ENCODE measurements at regions not wholly inside any gene's neighbourhood (a gene's known extent, or its start where the extent isn't known, plus 50 kb on each side); places are given as distances from the start of the nearest gene placed in this dataset.

- H3K4me1 ChIP-seq (ENCODE audit: control insufficient read depth in 1 of 2, insufficient read depth in 2 of 2, low read length in 2 of 2), result no peaks in the 10 kb centered on the region
- no peak overlapping the region for H3K27ac ChIP-seq (ENCODE audit: low read depth in 1 of 2, low read length in 2 of 2)
- H3K9me3 ChIP-seq (replicated peaks in 1 of 2; ENCODE audit: control insufficient read depth in 1 of 2, insufficient read depth in 1 of 2, low read length in 2 of 2), result no peaks in the 10 kb centered on the region
- H3K27me3 Mint-ChIP-seq (ENCODE audit: low read depth in 3 of 3), result peaks cover 0 to 3% (median 0%) of the 10 kb centered on the region in 3 donors
- TF ChIP-seq CTCF (IDR thresholded peaks at IDR 0.05), result no peak
- H4K20me1 ChIP-seq (ENCODE audit: insufficient read depth, low read length), result no peaks in the 10 kb centered on the region
- no peaks in the 10 kb centered on the region for H3K79me2 ChIP-seq (ENCODE audit: insufficient read depth, low read length)
- H3K27ac Mint-ChIP-seq, result no peak overlapping the region
- H3K4me1 Mint-ChIP-seq, result no peaks in the 10 kb centered on the region
- H3K36me3 Mint-ChIP-seq, result no peaks in the 10 kb centered on the region
- no peak for DNase-seq
- 0% methylated on average over 1 of the region's 2 CpGs for WGBS (ENCODE audit: insufficient coverage)
- H3K4me3 Mint-ChIP-seq, result no peak overlapping the region
- no peaks in the 10 kb centered on the region for H3K27me3 ChIP-seq (ENCODE audit: control insufficient read depth in 2 of 2, insufficient read depth in 2 of 2, low read length in 2 of 2)
- H2AFZ ChIP-seq (ENCODE audit: insufficient read depth, low read depth, low read length, poor library complexity, severe bottlenecking), result no peak overlapping the region
- H3K9me3 Mint-ChIP-seq, result peaks cover 0 to 6% (median 0%) of the 10 kb centered on the region in 7 donors
- no peak overlapping the region for H3K4me2 ChIP-seq (replicated peaks; ENCODE audit: extremely low read depth, low read length, poor library complexity, severe bottlenecking)
- H3K36me3 ChIP-seq (replicated peaks in 1 of 2; ENCODE audit: control insufficient read depth in 1 of 2, insufficient read depth in 2 of 2, low read length in 2 of 2), result no peaks in the 10 kb centered on the region
- H3K4me3 ChIP-seq (replicated peaks in 1 of 3; ENCODE audit: low read depth in 2 of 3, low read length in 3 of 3), result no peak overlapping the region
- intact Hi-C loops (cut with micrococcal nuclease), result no loop called here
- H3K9ac ChIP-seq (ENCODE audit: insufficient read depth, low read length, poor library complexity, severe bottlenecking), result no peak overlapping the region
Observed at GRCh38 chr4:181608181-181608580, 635.0 kb upstream of the TENM3 start.

DNA sequence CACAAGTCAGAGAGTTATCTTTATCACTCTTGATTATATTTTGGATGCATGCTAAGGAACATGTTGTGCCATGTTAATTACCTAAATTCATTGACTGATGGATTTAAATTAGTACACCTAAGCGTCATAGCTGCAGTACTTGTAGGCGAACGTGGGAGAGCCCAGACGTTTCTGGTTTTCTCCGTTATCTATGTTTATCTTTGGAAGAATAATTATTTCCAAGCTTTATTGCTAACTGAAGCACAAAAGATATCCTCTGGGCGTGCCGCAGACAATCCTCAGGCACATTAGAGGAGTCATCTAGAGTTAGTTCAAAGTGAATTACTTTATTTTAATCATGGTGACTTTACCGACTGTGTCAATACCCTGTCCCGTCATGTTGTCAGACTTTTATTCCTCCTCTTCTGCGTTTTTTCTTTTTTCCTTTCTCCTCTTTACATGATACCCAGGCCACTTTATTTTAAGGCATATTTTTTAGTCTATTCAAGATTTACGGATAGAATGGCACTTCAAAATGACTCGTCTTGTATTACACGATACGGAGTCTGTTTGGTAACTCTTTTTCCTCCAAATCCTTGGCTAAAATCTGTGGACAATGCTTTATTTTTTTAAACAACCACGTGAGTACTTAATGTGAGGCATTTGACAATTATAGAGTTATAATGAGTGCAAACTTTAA, 632.0 kb upstream of the TENM3 start:
- no peaks in the 10 kb centered on the region for H3K4me1 ChIP-seq (ENCODE audit: control insufficient read depth in 1 of 2, insufficient read depth in 2 of 2, low read length in 2 of 2)
- Mint-ChIP-seq H3K9me3 (peaks cover 0 to 2% (median under 1%) of the 10 kb centered on the region in 7 donors), H3K36me3 (no peaks in the 10 kb centered on the region), H3K27ac (no peak overlapping the region), H3K4me3 (no peak overlapping the region), H3K4me1 (no peaks in the 10 kb centered on the region), H3K27me3 (ENCODE audit: low read depth in 3 of 3) (peaks cover 0 to 2% (median 0%) of the 10 kb centered on the region in 3 donors)
- no peak overlapping the region for H3K27ac ChIP-seq (ENCODE audit: low read depth in 1 of 2, low read length in 2 of 2)
- no peak overlapping the region for H2AFZ ChIP-seq (ENCODE audit: insufficient read depth, low read depth, low read length, poor library complexity, severe bottlenecking)
- no peak overlapping the region for H3K4me2 ChIP-seq (replicated peaks; ENCODE audit: extremely low read depth, low read length, poor library complexity, severe bottlenecking)
- no peak overlapping the region for H3K9ac ChIP-seq (ENCODE audit: insufficient read depth, low read length, poor library complexity, severe bottlenecking)
- TF ChIP-seq CTCF (IDR thresholded peaks at IDR 0.05), result no peak
- H3K79me2 ChIP-seq (ENCODE audit: insufficient read depth, low read length), result no peaks in the 10 kb centered on the region
- 94% methylated on average over 3 of the region's 15 CpGs for WGBS (ENCODE audit: insufficient coverage)
- intact Hi-C loops (cut with micrococcal nuclease), result no loop called here
- no peaks in the 10 kb centered on the region for H4K20me1 ChIP-seq (ENCODE audit: insufficient read depth, low read length)
- no peaks in the 10 kb centered on the region for H3K27me3 ChIP-seq (ENCODE audit: control insufficient read depth in 2 of 2, insufficient read depth in 2 of 2, low read length in 2 of 2)
- no peaks in the 10 kb centered on the region for H3K36me3 ChIP-seq (replicated peaks in 1 of 2; ENCODE audit: control insufficient read depth in 1 of 2, insufficient read depth in 2 of 2, low read length in 2 of 2)
- H3K4me3 ChIP-seq (replicated peaks in 1 of 3; ENCODE audit: low read depth in 2 of 3, low read length in 3 of 3), result no peak overlapping the region
- no peaks in the 10 kb centered on the region for H3K9me3 ChIP-seq (replicated peaks in 1 of 2; ENCODE audit: control insufficient read depth in 1 of 2, insufficient read depth in 1 of 2, low read length in 2 of 2)
- no peak for DNase-seq

Measured in CD14-positive monocyte (primary cell).